Body of pancreas (tissue), 4 donors: ENCODE measurements at regions not wholly inside any gene's neighbourhood (a gene's known extent, or its start where the extent isn't known, plus 50 kb on each side); places are given as distances from the start of the nearest gene placed in this dataset.

Experiments
- ATAC-seq: fragments of 150-250 bp; one replicate; pipeline ENCODE4 v1.9.1; 2016
- DNase-seq, 4 donors: peaks; one replicate each; pipeline ENCODE4 v3.0.0-alpha.2; 2019
- H3K27ac ChIP-seq, 4 donors: fragments of 200-600 bp; sonication (generic); 1 replicate in 3 of 4; 2 replicates in 1 of 4; pipeline versions ENCODE4 v1.5.1 to v1.6.1; 2016 to 2019; ENCODE audit warnings: mild to moderate bottlenecking in 1 of 4, mixed read lengths in 1 of 4, moderate library complexity in 1 of 4
- H3K27me3 ChIP-seq, 2 donors: fragments of 200-600 bp; sonication (generic); one replicate each; pipeline ENCODE4 v1.6.0; 2016; ENCODE audit warnings: mild to moderate bottlenecking in 1 of 2
- H3K36me3 ChIP-seq, 2 donors: fragments of 200-600 bp; sonication (generic); replicated peaks in 1 of 2; 2 replicates each; pipeline ENCODE4 v1.5.1; 2016; ENCODE audit warnings: low read depth in 2 of 2; ENCODE audit not compliant: insufficient read depth in 1 of 2
- H3K4me1 ChIP-seq: fragments of 200-600 bp; sonication (generic); one replicate; pipeline ENCODE4 v1.6.0; 2016
- H3K4me3 ChIP-seq, 2 donors: fragments of 200-600 bp; sonication (generic); 1 replicate in 1 of 2; 2 replicates in 1 of 2; pipeline ENCODE4 v1.5.1; 2016 to 2019
- H3K9me3 ChIP-seq, 3 donors: fragments of 200-600 bp; sonication (generic); 1 replicate in 2 of 3; 2 replicates in 1 of 3; pipeline ENCODE4 v1.5.1; 2016
- POLR2A ChIP-seq, 3 donors: fragments of 450-650 bp; IDR thresholded peaks; one replicate each; pipeline ENCODE4 v1.6.1; 2016; ENCODE audit warnings: antibody characterized with exemption in 3 of 3, mild to moderate bottlenecking in 2 of 3
- WGBS, 2 donors: methylation state at CpG; one replicate each; pipeline ENCODE4 v1.1.5; 2017; 5-methylcytosine and 5-hydroxymethylcytosine counted together
- intact Hi-C: fragments of 100-400 bp; cut with DNase I; formaldehyde crosslinking; loops from one replicate; pipeline ENCODE4 v1.15.1; 2023
- TF ChIP-seq, protein P1 (sequence below), 7 experiments: fragments of 450-650 bp in 4 of 7; fragments of 200-600 bp in 3 of 7; sonication (generic) in 3 of 7; IDR thresholded peaks; one replicate each; pipeline ENCODE4 v1.5.1; 2016 to 2019; ENCODE audit warnings: antibody characterized with exemption in 7 of 7

- Histone ChIP-seq H3K4me3 (no peak overlapping the region), H3K4me1 (peaks cover 52% of the 10 kb centered on the region), H3K36me3 (no peaks in the 10 kb centered on the region), H3K9me3 (no peaks in the 10 kb centered on the region), H3K27me3 (no peaks in the 10 kb centered on the region), H3K27ac (peak overlapping the region in 2 of 4 donors; percentile 29 to 53)
- no peak for TF ChIP-seq POLR2A (IDR thresholded peaks at IDR 0.05)
- TF ChIP-seq, protein P1, sequence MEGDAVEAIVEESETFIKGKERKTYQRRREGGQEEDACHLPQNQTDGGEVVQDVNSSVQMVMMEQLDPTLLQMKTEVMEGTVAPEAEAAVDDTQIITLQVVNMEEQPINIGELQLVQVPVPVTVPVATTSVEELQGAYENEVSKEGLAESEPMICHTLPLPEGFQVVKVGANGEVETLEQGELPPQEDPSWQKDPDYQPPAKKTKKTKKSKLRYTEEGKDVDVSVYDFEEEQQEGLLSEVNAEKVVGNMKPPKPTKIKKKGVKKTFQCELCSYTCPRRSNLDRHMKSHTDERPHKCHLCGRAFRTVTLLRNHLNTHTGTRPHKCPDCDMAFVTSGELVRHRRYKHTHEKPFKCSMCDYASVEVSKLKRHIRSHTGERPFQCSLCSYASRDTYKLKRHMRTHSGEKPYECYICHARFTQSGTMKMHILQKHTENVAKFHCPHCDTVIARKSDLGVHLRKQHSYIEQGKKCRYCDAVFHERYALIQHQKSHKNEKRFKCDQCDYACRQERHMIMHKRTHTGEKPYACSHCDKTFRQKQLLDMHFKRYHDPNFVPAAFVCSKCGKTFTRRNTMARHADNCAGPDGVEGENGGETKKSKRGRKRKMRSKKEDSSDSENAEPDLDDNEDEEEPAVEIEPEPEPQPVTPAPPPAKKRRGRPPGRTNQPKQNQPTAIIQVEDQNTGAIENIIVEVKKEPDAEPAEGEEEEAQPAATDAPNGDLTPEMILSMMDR (IDR thresholded peaks at IDR 0.05) = no peak
- peak in 3 of 4 donors; percentile 15 to 34 (median 24) for DNase-seq
- ATAC-seq = peak; percentile 77
- WGBS, 2 donors = 44 to 47% methylated on average over 8 of the region's 8 CpGs
- intact Hi-C loops = no loop called here
Observed at GRCh38 chr1:157274698-157275534, 136.7 kb upstream of the ETV3 start.

DNA sequence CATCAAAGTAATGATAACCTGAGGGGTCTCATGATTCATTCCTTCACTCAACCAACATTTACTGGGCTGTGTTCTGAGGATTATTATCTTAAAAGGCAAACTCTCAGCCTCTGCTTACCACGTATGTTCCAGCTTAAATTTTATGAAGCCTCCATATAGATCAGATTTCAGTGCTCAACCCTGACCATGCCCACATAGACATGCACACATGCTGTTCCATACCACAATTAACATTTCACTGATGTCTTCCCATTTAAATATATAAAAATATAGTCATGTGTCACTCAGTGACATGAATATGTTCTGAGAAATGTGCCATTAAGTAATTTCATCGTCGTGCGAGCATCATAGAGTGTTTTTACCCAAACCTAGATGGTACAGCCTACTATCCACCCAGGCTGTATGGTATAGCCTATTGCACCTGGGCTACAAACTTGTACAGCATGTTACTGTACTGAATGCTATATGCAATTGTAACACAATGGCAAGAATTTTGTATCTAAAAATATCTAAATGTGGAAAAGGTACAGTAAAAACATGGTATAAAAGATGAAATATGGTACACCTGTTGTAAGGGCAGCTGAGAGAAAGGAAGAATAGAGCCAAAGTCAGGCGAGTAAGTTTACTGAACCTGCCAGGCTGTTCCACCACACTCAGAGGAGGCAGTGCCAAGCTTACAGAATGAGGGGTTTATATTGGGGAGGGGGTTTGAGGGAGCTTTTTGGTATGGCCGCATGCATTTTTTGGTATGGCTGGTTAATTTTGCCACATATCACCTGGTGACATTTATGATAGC lies 134.7 kb upstream of the ETV3 start:
- intact Hi-C loops = no loop called here
- WGBS, 2 donors = 91 to 92% methylated on average over 6 of the region's 6 CpGs
- ATAC-seq = no peak

GRCh38 chr1:157272264-157272663 lies 134.1 kb upstream of the ETV3 start:
- Histone ChIP-seq H3K4me1 (peaks cover 38% of the 10 kb centered on the region), H3K36me3 (no peaks in the 10 kb centered on the region), H3K27ac (no peak overlapping the region), H3K4me3 (no peak overlapping the region), H3K27me3 (no peaks in the 10 kb centered on the region), H3K9me3 (no peaks in the 10 kb centered on the region)
- ATAC-seq = no peak
- TF ChIP-seq, protein P1 (IDR thresholded peaks at IDR 0.05) = no peak
- TF ChIP-seq POLR2A (IDR thresholded peaks at IDR 0.05) = no peak
- DNase-seq = no peak
- intact Hi-C loops = no loop called here

More for the DNA sequence above, 134.7 kb upstream of the ETV3 start:
- DNase-seq = no peak
- Histone ChIP-seq H3K36me3 (no peaks in the 10 kb centered on the region), H3K27me3 (no peaks in the 10 kb centered on the region), H3K4me1 (peaks cover 38% of the 10 kb centered on the region), H3K4me3 (no peak overlapping the region), H3K27ac (no peak overlapping the region), H3K9me3 (no peaks in the 10 kb centered on the region)
- TF ChIP-seq, protein P1 (IDR thresholded peaks at IDR 0.05) = no peak
- TF ChIP-seq POLR2A (IDR thresholded peaks at IDR 0.05) = no peak

- H3K4me1 ChIP-seq = peaks cover 35% of the 10 kb centered on the region
- 85 to 87% methylated on average over 4 of the region's 4 CpGs for WGBS, 2 donors
- H3K27me3 ChIP-seq = no peaks in the 10 kb centered on the region
- intact Hi-C loops = no loop called here
- no peak overlapping the region for H3K27ac ChIP-seq
- TF ChIP-seq POLR2A (IDR thresholded peaks at IDR 0.05) = no peak
- TF ChIP-seq, protein P1 (IDR thresholded peaks at IDR 0.05) = no peak
- H3K4me3 ChIP-seq = no peak overlapping the region
- no peaks in the 10 kb centered on the region for H3K36me3 ChIP-seq
- no peaks in the 10 kb centered on the region for H3K9me3 ChIP-seq
- DNase-seq (peak in 2 of 4 donors; percentile 38 to 46), ATAC-seq (no peak)
Observed at GRCh38 chr1:157270705-157271274, 132.6 kb upstream of the ETV3 start.
